NCI-H69 (cell line): ENCODE measurements at regions not wholly inside any gene's neighbourhood (a gene's known extent, or its start where the extent isn't known, plus 50 kb on each side); places are given as distances from the start of the nearest gene placed in this dataset.
"Not testable (repeated sequence)": the region's sequence is repeated elsewhere in the genome, so short reads cannot be mapped to it uniquely, and the experiment has no call there.

Experiments used
- DNase-seq: peaks from one replicate; lab custom pipeline; 2025; lab: John Stamatoyannopoulos, UW

GRCh38 chr3:145032791-145033190 is 1061.2 kb downstream of the DIPK2A start:
- no peak for DNase-seq

GRCh38 chr3:145035682-145036081 is 1064.1 kb downstream of the DIPK2A start:
- DNase-seq: no peak

- DNase-seq: not testable (repeated sequence)
Measured at GRCh38 chr3:145054055-145054454, 1082.4 kb downstream of the DIPK2A start.

GRCh38 chr3:145055375-145056076 is 1083.9 kb downstream of the DIPK2A start:
- DNase-seq: no peak

- DNase-seq: no peak
Measured at GRCh38 chr3:145058483-145058882, 1086.9 kb downstream of the DIPK2A start.

- no peak for DNase-seq
Measured at GRCh38 chr3:145063616-145064015, 1092.0 kb downstream of the DIPK2A start.

GRCh38 chr3:145070795-145071194 is 1090.2 kb downstream of the PLOD2 start:
- DNase-seq: peak; percentile 26

GRCh38 chr3:145079436-145079835 is 1081.5 kb downstream of the PLOD2 start:
- no peak for DNase-seq

GRCh38 chr3:145087038-145087437 is 1073.9 kb downstream of the PLOD2 start:
- no peak for DNase-seq

- DNase-seq: no peak
Measured at GRCh38 chr3:145088917-145089316, 1072.1 kb downstream of the PLOD2 start.

- DNase-seq: no peak
Measured at GRCh38 chr3:145089337-145089736, 1071.6 kb downstream of the PLOD2 start.

- DNase-seq: no peak
Measured at GRCh38 chr3:145094355-145094941, 1066.5 kb downstream of the PLOD2 start.

GRCh38 chr3:145111141-145111540 is 1049.8 kb downstream of the PLOD2 start:
- DNase-seq: not testable (repeated sequence)

- DNase-seq: no peak
Measured at GRCh38 chr3:145116769-145117168, 1044.2 kb downstream of the PLOD2 start.

GRCh38 chr3:145118303-145118702 is 1042.7 kb downstream of the PLOD2 start:
- no peak for DNase-seq

GRCh38 chr3:145124900-145125678 is 1035.9 kb downstream of the PLOD2 start:
- DNase-seq: no peak

GRCh38 chr3:145133281-145133680 is 1027.7 kb downstream of the PLOD2 start:
- no peak for DNase-seq

GRCh38 chr3:145134738-145135137 is 1026.2 kb downstream of the PLOD2 start:
- no peak for DNase-seq

GRCh38 chr3:145144361-145144760 is 1016.6 kb downstream of the PLOD2 start:
- no peak for DNase-seq

GRCh38 chr3:145145461-145145860 is 1015.5 kb downstream of the PLOD2 start:
- DNase-seq: peak; percentile 35

GRCh38 chr3:145159640-145160039 is 1001.3 kb downstream of the PLOD2 start:
- DNase-seq: no peak

- no peak for DNase-seq
Measured at GRCh38 chr3:145170121-145170520, 990.9 kb downstream of the PLOD2 start.

- no peak for DNase-seq
Measured at GRCh38 chr3:145175626-145176025, 985.4 kb downstream of the PLOD2 start.
